MM.1S (cell line): ENCODE measurements at regions not wholly inside any gene's neighbourhood (a gene's known extent, or its start where the extent isn't known, plus 50 kb on each side); places are given as distances from the start of the nearest gene placed in this dataset.

Experiments used
- EZH2 ChIP-seq: fragments of 300-600 bp; sonication (generic); optimal IDR thresholded peaks from 2 replicates; pipeline ENCODE3; 2017; ENCODE audit warnings: low read depth, mild to moderate bottlenecking, antibody characterized with exemption, low read length, mixed read lengths
- EZH2phosphoT487 ChIP-seq: fragments of 300-600 bp; sonication (generic); IDR thresholded peaks from 2 replicates; pipeline ENCODE4 v1.6.1; 2018; ENCODE audit warnings: antibody characterized with exemption, low read length
- TF ChIP-seq, protein P1 (sequence below): fragments of 300-600 bp; sonication (generic); IDR thresholded peaks from 2 replicates; pipeline ENCODE4 v1.5.1; 2016; ENCODE audit warnings: antibody characterized with exemption, low read length, mixed read lengths

DNA sequence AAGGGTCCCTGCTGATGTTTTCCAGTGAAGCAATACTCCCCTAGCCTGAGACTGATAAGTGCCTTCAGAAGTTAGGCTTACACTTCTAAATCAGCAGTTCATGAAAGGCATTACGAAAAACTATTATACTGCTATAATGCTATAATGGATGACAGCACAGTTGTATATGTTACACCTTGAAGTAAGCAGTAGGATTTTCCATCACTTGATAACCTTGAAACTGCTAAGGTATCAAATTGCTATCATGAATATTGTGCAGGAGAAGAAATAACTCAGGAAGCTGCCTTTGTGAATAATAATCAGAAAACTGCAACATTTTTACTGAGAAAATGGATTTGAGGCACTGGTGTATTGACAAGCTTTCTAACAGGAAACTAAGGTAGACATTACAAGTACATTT is 142.3 kb downstream of the HNMT start:
- TF ChIP-seq EZH2 = no peak
- TF ChIP-seq EZH2phosphoT487 = no peak
- TF ChIP-seq, protein P1, sequence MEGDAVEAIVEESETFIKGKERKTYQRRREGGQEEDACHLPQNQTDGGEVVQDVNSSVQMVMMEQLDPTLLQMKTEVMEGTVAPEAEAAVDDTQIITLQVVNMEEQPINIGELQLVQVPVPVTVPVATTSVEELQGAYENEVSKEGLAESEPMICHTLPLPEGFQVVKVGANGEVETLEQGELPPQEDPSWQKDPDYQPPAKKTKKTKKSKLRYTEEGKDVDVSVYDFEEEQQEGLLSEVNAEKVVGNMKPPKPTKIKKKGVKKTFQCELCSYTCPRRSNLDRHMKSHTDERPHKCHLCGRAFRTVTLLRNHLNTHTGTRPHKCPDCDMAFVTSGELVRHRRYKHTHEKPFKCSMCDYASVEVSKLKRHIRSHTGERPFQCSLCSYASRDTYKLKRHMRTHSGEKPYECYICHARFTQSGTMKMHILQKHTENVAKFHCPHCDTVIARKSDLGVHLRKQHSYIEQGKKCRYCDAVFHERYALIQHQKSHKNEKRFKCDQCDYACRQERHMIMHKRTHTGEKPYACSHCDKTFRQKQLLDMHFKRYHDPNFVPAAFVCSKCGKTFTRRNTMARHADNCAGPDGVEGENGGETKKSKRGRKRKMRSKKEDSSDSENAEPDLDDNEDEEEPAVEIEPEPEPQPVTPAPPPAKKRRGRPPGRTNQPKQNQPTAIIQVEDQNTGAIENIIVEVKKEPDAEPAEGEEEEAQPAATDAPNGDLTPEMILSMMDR = no peak
